NCI-H446 (cell line): ENCODE measurements at regions not wholly inside any gene's neighbourhood (a gene's known extent, or its start where the extent isn't known, plus 50 kb on each side); places are given as distances from the start of the nearest gene placed in this dataset.
"Not testable (repeated sequence)": the region's sequence is repeated elsewhere in the genome, so short reads cannot be mapped to it uniquely, and the experiment has no call there.

Source experiments
- DNase-seq, 2 experiments: peaks; one replicate each; lab custom pipeline; 2025; lab: John Stamatoyannopoulos, UW

GRCh38 chr1:229857585-229857984 is 209.5 kb upstream of the GALNT2 start:
- no peak for DNase-seq

GRCh38 chr1:229859026-229859425 is 208.0 kb upstream of the GALNT2 start:
- DNase-seq: no peak

- DNase-seq: no peak
These were observed 206.1 kb upstream of the GALNT2 start for GRCh38 chr1:229860926-229861325.

GRCh38 chr1:229862017-229862774 is 204.8 kb upstream of the GALNT2 start:
- no peak for DNase-seq

GRCh38 chr1:229863651-229864545 is 203.1 kb upstream of the GALNT2 start:
- DNase-seq: no peak

- no peak for DNase-seq
These were observed 202.3 kb upstream of the GALNT2 start for GRCh38 chr1:229864686-229865230.

- DNase-seq: not testable (repeated sequence)
These were observed 201.7 kb upstream of the GALNT2 start for GRCh38 chr1:229865321-229865720.

GRCh38 chr1:229867726-229868125 is 199.3 kb upstream of the GALNT2 start:
- no peak for DNase-seq

GRCh38 chr1:229869240-229869639 is 197.8 kb upstream of the GALNT2 start:
- no peak for DNase-seq

GRCh38 chr1:229869687-229870086 is 197.4 kb upstream of the GALNT2 start:
- DNase-seq: no peak

GRCh38 chr1:229870381-229870780 is 196.7 kb upstream of the GALNT2 start:
- DNase-seq: no peak

GRCh38 chr1:229871078-229871676 is 195.9 kb upstream of the GALNT2 start:
- no peak for DNase-seq

- DNase-seq: no peak
These were observed 192.9 kb upstream of the GALNT2 start for GRCh38 chr1:229874136-229874535.

GRCh38 chr1:229874609-229875008 is 192.4 kb upstream of the GALNT2 start:
- no peak for DNase-seq

GRCh38 chr1:229875086-229875485 is 192.0 kb upstream of the GALNT2 start:
- DNase-seq: no peak

- DNase-seq: no peak
These were observed 187.3 kb upstream of the GALNT2 start for GRCh38 chr1:229879746-229880145.

GRCh38 chr1:229880271-229881170 is 186.5 kb upstream of the GALNT2 start:
- no peak for DNase-seq

GRCh38 chr1:229882621-229883020 is 184.4 kb upstream of the GALNT2 start:
- DNase-seq: no peak

- no peak for DNase-seq
These were observed 183.4 kb upstream of the GALNT2 start for GRCh38 chr1:229883504-229884200.

- no peak for DNase-seq
These were observed 182.3 kb upstream of the GALNT2 start for GRCh38 chr1:229884765-229885164.
